ENCODE measurements at regions not wholly inside any gene's neighbourhood (a gene's known extent, or its start where the extent isn't known, plus 50 kb on each side); places are given as distances from the start of the nearest gene placed in this dataset.

- Histone ChIP-seq H3K27me3 (no peaks in the 10 kb centered on the region), H3K36me3 (no peaks in the 10 kb centered on the region), H3K4me1 (ENCODE audit: insufficient read depth) (no peaks in the 10 kb centered on the region), H3K9me3 (no peaks in the 10 kb centered on the region), H3K27ac (no peak overlapping the region), H3K4me3 (no peak overlapping the region)
- DNase-seq = no peak
- 90 to 91% (median 91%) methylated on average over 4 of the region's 4 CpGs for WGBS, 3 donors
- intact Hi-C loops (cut with DNase I) = no loop called here
- TF ChIP-seq POLR2A (IDR thresholded peaks at IDR 0.05) (no peak), EP300 (IDR thresholded peaks at IDR 0.05) (no peak)
- TF ChIP-seq, protein P1, sequence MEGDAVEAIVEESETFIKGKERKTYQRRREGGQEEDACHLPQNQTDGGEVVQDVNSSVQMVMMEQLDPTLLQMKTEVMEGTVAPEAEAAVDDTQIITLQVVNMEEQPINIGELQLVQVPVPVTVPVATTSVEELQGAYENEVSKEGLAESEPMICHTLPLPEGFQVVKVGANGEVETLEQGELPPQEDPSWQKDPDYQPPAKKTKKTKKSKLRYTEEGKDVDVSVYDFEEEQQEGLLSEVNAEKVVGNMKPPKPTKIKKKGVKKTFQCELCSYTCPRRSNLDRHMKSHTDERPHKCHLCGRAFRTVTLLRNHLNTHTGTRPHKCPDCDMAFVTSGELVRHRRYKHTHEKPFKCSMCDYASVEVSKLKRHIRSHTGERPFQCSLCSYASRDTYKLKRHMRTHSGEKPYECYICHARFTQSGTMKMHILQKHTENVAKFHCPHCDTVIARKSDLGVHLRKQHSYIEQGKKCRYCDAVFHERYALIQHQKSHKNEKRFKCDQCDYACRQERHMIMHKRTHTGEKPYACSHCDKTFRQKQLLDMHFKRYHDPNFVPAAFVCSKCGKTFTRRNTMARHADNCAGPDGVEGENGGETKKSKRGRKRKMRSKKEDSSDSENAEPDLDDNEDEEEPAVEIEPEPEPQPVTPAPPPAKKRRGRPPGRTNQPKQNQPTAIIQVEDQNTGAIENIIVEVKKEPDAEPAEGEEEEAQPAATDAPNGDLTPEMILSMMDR (IDR thresholded peaks at IDR 0.05) = no peak
These were observed 84.8 kb upstream of the SOX4 start for GRCh38 chr6:21508753-21509152.

- Histone ChIP-seq H3K9me3 (no peaks in the 10 kb centered on the region), H3K4me1 (ENCODE audit: insufficient read depth) (no peaks in the 10 kb centered on the region), H3K27ac (no peak overlapping the region), H3K27me3 (no peaks in the 10 kb centered on the region), H3K36me3 (no peaks in the 10 kb centered on the region), H3K4me3 (no peak overlapping the region)
- 94 to 98% (median 97%) methylated on average over 6 of the region's 6 CpGs for WGBS, 3 donors
- TF ChIP-seq EP300 (IDR thresholded peaks at IDR 0.05) = no peak
- no peak for TF ChIP-seq POLR2A (IDR thresholded peaks at IDR 0.05)
- TF ChIP-seq, protein P1 (IDR thresholded peaks at IDR 0.05) = no peak
- no peak for DNase-seq
- intact Hi-C loops (cut with DNase I) = no loop called here
These were observed 81.5 kb upstream of the SOX4 start for GRCh38 chr6:21511891-21512550.

DNA sequence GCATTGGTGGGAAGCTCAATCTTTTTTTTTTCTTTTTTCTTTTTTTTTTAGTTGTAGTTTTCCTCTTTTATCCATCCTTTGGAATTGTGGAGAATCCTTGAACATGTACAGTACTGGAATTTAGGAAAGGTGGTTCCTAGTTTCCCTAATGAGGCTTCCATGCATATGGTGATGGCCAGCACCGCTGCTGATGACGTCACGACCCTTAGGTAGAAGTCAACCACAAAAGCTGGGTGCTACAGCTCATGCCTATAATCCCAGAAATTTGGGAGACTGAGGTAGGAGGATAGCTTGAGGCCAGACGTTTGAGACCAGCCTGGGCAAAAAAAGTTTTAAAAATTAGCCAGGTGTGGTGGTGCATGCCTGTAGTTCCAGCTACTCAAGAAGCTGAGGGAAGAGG, 79.3 kb upstream of the SOX4 start:
- Histone ChIP-seq H3K36me3 (no peaks in the 10 kb centered on the region), H3K9me3 (no peaks in the 10 kb centered on the region), H3K4me3 (no peak overlapping the region), H3K27ac (no peak overlapping the region), H3K27me3 (no peaks in the 10 kb centered on the region), H3K4me1 (ENCODE audit: insufficient read depth) (no peaks in the 10 kb centered on the region)
- DNase-seq = no peak
- TF ChIP-seq EP300 (IDR thresholded peaks at IDR 0.05) = no peak
- no peak for TF ChIP-seq POLR2A (IDR thresholded peaks at IDR 0.05)
- TF ChIP-seq, protein P1 (IDR thresholded peaks at IDR 0.05) = no peak
- 90 to 98% (median 92%) methylated on average over 4 of the region's 4 CpGs for WGBS, 3 donors
- intact Hi-C loops (cut with DNase I) = no loop called here

DNA sequence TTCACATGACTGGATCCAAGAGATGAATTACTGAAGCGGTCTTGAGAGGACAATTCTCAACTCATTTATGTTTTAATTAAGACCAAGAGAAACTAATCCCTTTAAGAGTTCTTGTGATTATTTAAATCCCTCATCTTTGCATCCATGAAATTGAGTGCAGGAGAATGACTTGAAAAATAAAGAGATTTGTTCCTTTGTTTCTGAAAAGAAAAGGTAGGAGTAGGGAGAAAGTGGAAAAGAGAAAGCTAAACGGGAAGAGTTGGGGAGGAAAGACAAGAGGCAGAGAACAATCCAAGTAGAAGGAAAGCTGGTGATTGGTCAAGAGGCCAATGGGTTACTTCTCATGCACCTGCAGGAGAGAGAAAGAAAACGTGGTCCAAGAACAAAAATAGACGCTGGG, 75.2 kb upstream of the SOX4 start:
- Histone ChIP-seq H3K27ac (no peak overlapping the region), H3K4me3 (no peak overlapping the region), H3K9me3 (no peaks in the 10 kb centered on the region), H3K4me1 (ENCODE audit: insufficient read depth) (no peaks in the 10 kb centered on the region), H3K36me3 (no peaks in the 10 kb centered on the region), H3K27me3 (no peaks in the 10 kb centered on the region)
- intact Hi-C loops (cut with DNase I) = no loop called here
- 78 to 89% (median 78%) methylated on average over 4 of the region's 4 CpGs for WGBS, 3 donors
- no peak for DNase-seq
- TF ChIP-seq EP300 (IDR thresholded peaks at IDR 0.05) (no peak), POLR2A (IDR thresholded peaks at IDR 0.05) (no peak)
- TF ChIP-seq, protein P1 (IDR thresholded peaks at IDR 0.05) = no peak
